PC-3 (cell line): ENCODE measurements at regions not wholly inside any gene's neighbourhood (a gene's known extent, or its start where the extent isn't known, plus 50 kb on each side); places are given as distances from the start of the nearest gene placed in this dataset.
"Not testable (repeated sequence)": the region's sequence is repeated elsewhere in the genome, so short reads cannot be mapped to it uniquely, and the experiment has no call there.

ENCODE experiments used
- ATAC-seq: fragments of 200-7000 bp; cut with Tn5 transposase; 2 replicates; pipeline ENCODE4 v1.9.1; 2020; ENCODE audit warnings: mild to moderate bottlenecking, moderate library complexity
- BruUV-seq: library from RNA; stranded (reverse); fragments of 400-500 nt; replicated peaks from 2 replicates; lab custom pipeline; 2021; lab: Mats Ljungman, UMichigan
- CTCF ChIA-PET: fragments of 300-600 bp; sonication (Branson Sonifier 250); formaldehyde crosslinking; loops from one replicate; lab custom pipeline; 2022; ENCODE audit warnings: antibody characterized with exemption; lab: Charles Lee
- POLR2A ChIA-PET: fragments of 300-600 bp; sonication (Branson Sonifier 250); formaldehyde crosslinking; loops from one replicate; lab custom pipeline; 2022; ENCODE audit warnings: antibody characterized with exemption; ENCODE audit not compliant: unreplicated experiment; lab: Charles Lee
- DNase-seq: peaks from one replicate; pipeline ENCODE4 v3.0.0-alpha.2; 2015
- H2AFZ ChIP-seq: fragments of 300-600 bp; sonication (generic); 2 replicates; pipeline ENCODE4 v1.6.0; 2016; ENCODE audit warnings: antibody characterized with exemption, low read length
- H3F3A ChIP-seq: fragments of 300-600 bp; sonication (generic); one replicate; pipeline ENCODE4 v1.6.0; 2017; ENCODE audit warnings: antibody characterized with exemption, low read length, control low read depth, mild to moderate bottlenecking; ENCODE audit not compliant: unreplicated experiment
- H3K27ac ChIP-seq: fragments of 300-600 bp; sonication (generic); 2 replicates; pipeline ENCODE4 v1.5.1; 2016; ENCODE audit warnings: mild to moderate bottlenecking, low read length
- H3K27me3 ChIP-seq: fragments of 300-600 bp; sonication (generic); 2 replicates; pipeline ENCODE4 v1.6.1; 2016; ENCODE audit warnings: low read length, mixed read lengths
- H3K36me3 ChIP-seq: fragments of 300-600 bp; sonication (generic); 2 replicates; pipeline ENCODE4 v1.6.1; 2016; ENCODE audit warnings: low read depth, mixed run types, low read length, mixed read lengths
- H3K4me1 ChIP-seq: fragments of 300-600 bp; sonication (generic); 2 replicates; pipeline ENCODE4 v1.5.1; 2016; ENCODE audit warnings: low read length; ENCODE audit not compliant: insufficient read depth
- H3K4me2 ChIP-seq: fragments of 300-600 bp; sonication (generic); 2 replicates; pipeline ENCODE4 v1.6.0; 2016; ENCODE audit warnings: low read length
- H3K4me3 ChIP-seq: fragments of 300-600 bp; sonication (generic); 2 replicates; pipeline ENCODE4 v1.5.1; 2016; ENCODE audit warnings: mild to moderate bottlenecking, low read length, mixed read lengths
- H3K79me2 ChIP-seq: fragments of 300-600 bp; sonication (generic); 2 replicates; pipeline ENCODE4 v1.6.1; 2017; ENCODE audit warnings: low read length, mixed read lengths
- H3K9ac ChIP-seq: fragments of 300-600 bp; sonication (generic); 2 replicates; pipeline ENCODE4 v1.6.0; 2016; ENCODE audit warnings: mild to moderate bottlenecking, low read length
- H3K9me2 ChIP-seq: fragments of 300-600 bp; sonication (generic); replicated peaks from 2 replicates; pipeline ENCODE4 v1.6.1; 2016; ENCODE audit warnings: mixed run types, low read length, mixed read lengths
- H3K9me3 ChIP-seq: fragments of 300-600 bp; sonication (generic); 2 replicates; pipeline ENCODE4 v1.6.1; 2016; ENCODE audit warnings: low read length, mixed read lengths
- H4K20me1 ChIP-seq: fragments of 300-600 bp; sonication (generic); 2 replicates; pipeline ENCODE4 v1.6.1; 2016; ENCODE audit warnings: low read length, mixed read lengths
- EZH2 ChIP-seq: fragments of 300-600 bp; sonication (generic); IDR thresholded peaks from one replicate; pipeline ENCODE4 v1.6.1; 2017; ENCODE audit warnings: antibody characterized with exemption, mild to moderate bottlenecking, low read length; ENCODE audit not compliant: unreplicated experiment
- EZH2phosphoT487 ChIP-seq: fragments of 300-600 bp; sonication (generic); IDR thresholded peaks from 2 replicates; pipeline ENCODE4 v1.6.1; 2018; ENCODE audit warnings: mild to moderate bottlenecking, antibody characterized with exemption, low read length, borderline replicate concordance
- intact Hi-C: fragments of 100-400 bp; cut with micrococcal nuclease; formaldehyde crosslinking; loops from 2 replicates; pipeline ENCODE4 v1.9.0; 2023
- TF ChIP-seq, protein P1 (sequence below): fragments of 300-600 bp; sonication (generic); conservative IDR thresholded peaks from 2 replicates; pipeline ENCODE4 v1.5.1; 2017; ENCODE audit warnings: antibody characterized with exemption, low read depth, mild to moderate bottlenecking, low read length

DNA sequence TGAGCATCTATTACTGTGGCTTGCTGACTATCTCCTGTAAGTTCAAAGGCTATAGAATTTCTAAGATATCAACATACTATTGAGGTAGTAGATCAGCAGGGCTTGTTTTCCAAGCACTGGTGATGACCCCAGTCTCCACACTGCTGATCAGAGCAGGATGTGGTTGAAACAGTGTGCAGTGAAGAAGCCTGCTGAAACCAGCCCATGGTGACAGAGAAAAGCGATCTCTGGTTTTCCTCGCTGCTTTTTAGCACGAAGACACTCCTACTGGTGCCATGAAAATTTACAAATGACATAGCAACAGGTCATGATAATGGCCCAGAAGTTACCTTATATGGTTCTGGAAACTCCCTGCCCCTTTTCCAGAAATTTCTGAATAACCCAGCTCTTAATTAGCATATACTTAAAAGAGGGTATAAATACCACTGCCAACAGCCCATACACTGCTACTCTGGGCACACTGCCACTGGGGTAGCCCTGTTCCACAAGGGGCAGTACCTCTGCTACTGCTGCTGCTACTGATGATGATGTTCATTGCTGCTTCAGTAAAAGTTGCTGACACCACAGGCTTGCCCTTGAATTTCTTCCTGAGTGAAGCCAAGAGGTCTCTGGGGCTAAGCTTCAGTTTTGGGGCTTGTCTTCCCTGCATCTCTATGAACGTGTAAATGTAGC is 1689.5 kb upstream of the PCDH10 start:
- no peak overlapping the region for H3K9ac ChIP-seq
- H3K27ac ChIP-seq = no peak overlapping the region
- no TSS peak for BruUV-seq
- no peaks in the 10 kb centered on the region for H3K27me3 ChIP-seq
- H2AFZ ChIP-seq = no peak overlapping the region
- H3K4me1 ChIP-seq = no peaks in the 10 kb centered on the region
- DNase-seq = no peak
- CTCF ChIA-PET = no interaction called here
- no peaks in the 10 kb centered on the region for H4K20me1 ChIP-seq
- H3K9me2 ChIP-seq = no peaks in the 10 kb centered on the region
- intact Hi-C loops = loop anchor here (10.0 kb wide), 1 partner anchor 185 kb away; no protein-coding TSS in a partner anchor
- no peaks in the 10 kb centered on the region for H3K36me3 ChIP-seq
- H3K9me3 ChIP-seq = no peaks in the 10 kb centered on the region
- H3K4me2 ChIP-seq = no peak overlapping the region
- no peak overlapping the region for H3K4me3 ChIP-seq
- no peaks in the 10 kb centered on the region for H3K79me2 ChIP-seq
- no peaks in the 10 kb centered on the region for H3F3A ChIP-seq
- no peak for ATAC-seq
- TF ChIP-seq EZH2 (no peak), EZH2phosphoT487 (no peak)
- TF ChIP-seq, protein P1, sequence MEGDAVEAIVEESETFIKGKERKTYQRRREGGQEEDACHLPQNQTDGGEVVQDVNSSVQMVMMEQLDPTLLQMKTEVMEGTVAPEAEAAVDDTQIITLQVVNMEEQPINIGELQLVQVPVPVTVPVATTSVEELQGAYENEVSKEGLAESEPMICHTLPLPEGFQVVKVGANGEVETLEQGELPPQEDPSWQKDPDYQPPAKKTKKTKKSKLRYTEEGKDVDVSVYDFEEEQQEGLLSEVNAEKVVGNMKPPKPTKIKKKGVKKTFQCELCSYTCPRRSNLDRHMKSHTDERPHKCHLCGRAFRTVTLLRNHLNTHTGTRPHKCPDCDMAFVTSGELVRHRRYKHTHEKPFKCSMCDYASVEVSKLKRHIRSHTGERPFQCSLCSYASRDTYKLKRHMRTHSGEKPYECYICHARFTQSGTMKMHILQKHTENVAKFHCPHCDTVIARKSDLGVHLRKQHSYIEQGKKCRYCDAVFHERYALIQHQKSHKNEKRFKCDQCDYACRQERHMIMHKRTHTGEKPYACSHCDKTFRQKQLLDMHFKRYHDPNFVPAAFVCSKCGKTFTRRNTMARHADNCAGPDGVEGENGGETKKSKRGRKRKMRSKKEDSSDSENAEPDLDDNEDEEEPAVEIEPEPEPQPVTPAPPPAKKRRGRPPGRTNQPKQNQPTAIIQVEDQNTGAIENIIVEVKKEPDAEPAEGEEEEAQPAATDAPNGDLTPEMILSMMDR = no peak
- POLR2A ChIA-PET = no interaction called here

DNA sequence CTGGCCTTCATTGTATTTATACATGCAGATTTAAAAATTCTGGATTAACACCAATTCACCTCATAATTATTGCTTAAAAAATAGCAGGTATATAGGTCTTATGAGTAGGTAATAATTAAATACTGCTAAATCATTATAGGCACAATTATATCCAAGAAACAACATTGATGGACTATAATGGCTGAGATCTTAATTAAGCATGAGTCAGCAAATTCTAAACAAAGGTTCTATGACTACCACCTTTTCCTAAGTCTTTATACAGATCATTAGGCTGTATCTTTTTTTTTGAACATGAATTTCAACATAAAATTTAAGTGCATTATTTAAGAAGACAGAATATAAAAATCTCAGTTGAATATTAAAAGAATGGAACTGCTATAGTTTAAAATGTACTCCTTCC is 1678.7 kb upstream of the PCDH10 start:
- ChIA-PET CTCF (no interaction called here), POLR2A (no interaction called here)
- Histone ChIP-seq H4K20me1 (no peaks in the 10 kb centered on the region), H3K4me3 (no peak overlapping the region), H3K4me1 (no peaks in the 10 kb centered on the region), H3K27me3 (no peaks in the 10 kb centered on the region), H3K9ac (no peak overlapping the region), H3K79me2 (no peaks in the 10 kb centered on the region), H3F3A (no peaks in the 10 kb centered on the region), H3K9me3 (no peaks in the 10 kb centered on the region), H3K27ac (no peak overlapping the region), H3K36me3 (no peaks in the 10 kb centered on the region), H3K4me2 (no peak overlapping the region), H3K9me2 (no peaks in the 10 kb centered on the region), H2AFZ (no peak overlapping the region)
- DNase-seq (no peak), ATAC-seq (no peak)
- no TSS peak for BruUV-seq
- intact Hi-C loops = no loop called here
- TF ChIP-seq EZH2 = no peak
- TF ChIP-seq EZH2phosphoT487 = no peak
- TF ChIP-seq, protein P1 = no peak

DNA sequence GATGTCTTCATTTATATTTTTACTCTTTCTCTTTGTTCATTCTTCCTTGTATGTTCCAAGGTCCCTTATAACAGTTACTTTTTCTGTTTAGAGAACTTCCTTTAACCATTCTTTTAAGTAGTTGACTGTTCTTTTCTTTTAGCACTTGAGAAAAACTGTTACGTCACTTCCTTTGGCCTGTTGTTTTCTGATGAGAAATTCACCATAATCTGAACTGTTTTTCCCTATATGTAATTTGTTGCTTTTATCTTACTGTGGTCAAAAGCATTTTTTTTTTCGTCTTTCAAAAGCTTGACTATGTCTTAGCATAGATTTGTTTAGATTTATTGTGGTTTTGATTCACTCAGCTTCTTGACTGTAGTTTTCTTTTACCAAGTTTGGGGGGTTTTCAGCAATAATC is 1660.3 kb upstream of the PCDH10 start:
- TF ChIP-seq EZH2phosphoT487 (no peak), EZH2 (no peak)
- TF ChIP-seq, protein P1 = no peak
- H3K27me3 ChIP-seq = no peaks in the 10 kb centered on the region
- H3K79me2 ChIP-seq = no peaks in the 10 kb centered on the region
- H3K4me3 ChIP-seq = no peak overlapping the region
- DNase-seq (no peak), ATAC-seq (no peak)
- no TSS peak for BruUV-seq
- no peaks in the 10 kb centered on the region for H3K36me3 ChIP-seq
- no peaks in the 10 kb centered on the region for H4K20me1 ChIP-seq
- no peak overlapping the region for H3K9ac ChIP-seq
- H3K9me2 ChIP-seq = no peaks in the 10 kb centered on the region
- H3K9me3 ChIP-seq = no peaks in the 10 kb centered on the region
- H3F3A ChIP-seq = no peaks in the 10 kb centered on the region
- ChIA-PET POLR2A (no interaction called here), CTCF (no interaction called here)
- H2AFZ ChIP-seq = no peak overlapping the region
- intact Hi-C loops = no loop called here
- no peaks in the 10 kb centered on the region for H3K4me1 ChIP-seq
- no peak overlapping the region for H3K27ac ChIP-seq
- H3K4me2 ChIP-seq = no peak overlapping the region

DNA sequence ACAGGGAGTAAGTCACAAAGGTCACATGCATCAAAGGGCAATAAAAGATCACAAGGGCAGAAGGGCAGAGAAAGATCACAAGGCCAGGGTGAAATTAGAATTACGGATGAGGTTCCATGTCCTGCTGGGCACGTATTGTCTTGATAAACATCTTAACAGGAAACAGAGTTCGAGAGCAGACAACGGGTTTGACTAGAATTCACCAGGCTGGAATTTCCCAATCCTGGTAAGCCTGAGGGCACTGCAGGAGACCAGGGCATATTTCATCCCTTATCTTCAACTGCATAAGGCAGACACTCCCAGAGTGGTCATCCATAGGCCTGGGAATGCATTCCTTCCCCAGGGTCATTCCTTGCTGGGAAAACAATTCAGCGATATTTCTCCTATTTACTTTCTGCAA is 1652.9 kb upstream of the PCDH10 start:
- H3K36me3 ChIP-seq, H3K27ac ChIP-seq, H3K27me3 ChIP-seq, H3F3A ChIP-seq, ATAC-seq, CTCF ChIA-PET, POLR2A ChIA-PET, H3K4me2 ChIP-seq, H2AFZ ChIP-seq, H3K79me2 ChIP-seq, H3K9me2 ChIP-seq, H3K4me3 ChIP-seq, H3K9ac ChIP-seq, H3K9me3 ChIP-seq, H4K20me1 ChIP-seq, H3K4me1 ChIP-seq, intact Hi-C loops, DNase-seq, BruUV-seq: not testable (repeated sequence)
